ENCODE measurements at regions not wholly inside any gene's neighbourhood (a gene's known extent, or its start where the extent isn't known, plus 50 kb on each side); places are given as distances from the start of the nearest gene placed in this dataset.

DNA sequence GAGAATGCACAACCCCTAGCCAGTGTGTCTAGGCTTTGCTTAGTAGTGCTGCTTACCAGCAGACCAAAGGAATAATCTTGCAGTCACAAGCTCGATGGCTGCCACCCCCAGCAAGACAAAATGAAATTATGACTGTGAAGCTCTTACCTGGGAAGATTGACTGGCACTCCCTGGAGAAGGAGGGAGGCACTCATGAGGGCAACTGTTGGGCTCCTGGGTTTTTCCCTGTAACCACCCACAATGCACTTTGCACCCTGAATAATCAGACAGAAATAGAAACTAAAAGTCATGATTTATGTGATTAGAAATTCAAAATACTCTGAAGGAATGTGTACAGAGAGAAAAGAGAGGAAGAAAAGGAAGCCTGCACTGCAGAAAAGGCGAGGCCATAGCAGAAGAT, 144.3 kb upstream of the DGKB start:
- TF ChIP-seq, protein P1, sequence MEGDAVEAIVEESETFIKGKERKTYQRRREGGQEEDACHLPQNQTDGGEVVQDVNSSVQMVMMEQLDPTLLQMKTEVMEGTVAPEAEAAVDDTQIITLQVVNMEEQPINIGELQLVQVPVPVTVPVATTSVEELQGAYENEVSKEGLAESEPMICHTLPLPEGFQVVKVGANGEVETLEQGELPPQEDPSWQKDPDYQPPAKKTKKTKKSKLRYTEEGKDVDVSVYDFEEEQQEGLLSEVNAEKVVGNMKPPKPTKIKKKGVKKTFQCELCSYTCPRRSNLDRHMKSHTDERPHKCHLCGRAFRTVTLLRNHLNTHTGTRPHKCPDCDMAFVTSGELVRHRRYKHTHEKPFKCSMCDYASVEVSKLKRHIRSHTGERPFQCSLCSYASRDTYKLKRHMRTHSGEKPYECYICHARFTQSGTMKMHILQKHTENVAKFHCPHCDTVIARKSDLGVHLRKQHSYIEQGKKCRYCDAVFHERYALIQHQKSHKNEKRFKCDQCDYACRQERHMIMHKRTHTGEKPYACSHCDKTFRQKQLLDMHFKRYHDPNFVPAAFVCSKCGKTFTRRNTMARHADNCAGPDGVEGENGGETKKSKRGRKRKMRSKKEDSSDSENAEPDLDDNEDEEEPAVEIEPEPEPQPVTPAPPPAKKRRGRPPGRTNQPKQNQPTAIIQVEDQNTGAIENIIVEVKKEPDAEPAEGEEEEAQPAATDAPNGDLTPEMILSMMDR (IDR thresholded peaks at IDR 0.05) = no peak

DNA sequence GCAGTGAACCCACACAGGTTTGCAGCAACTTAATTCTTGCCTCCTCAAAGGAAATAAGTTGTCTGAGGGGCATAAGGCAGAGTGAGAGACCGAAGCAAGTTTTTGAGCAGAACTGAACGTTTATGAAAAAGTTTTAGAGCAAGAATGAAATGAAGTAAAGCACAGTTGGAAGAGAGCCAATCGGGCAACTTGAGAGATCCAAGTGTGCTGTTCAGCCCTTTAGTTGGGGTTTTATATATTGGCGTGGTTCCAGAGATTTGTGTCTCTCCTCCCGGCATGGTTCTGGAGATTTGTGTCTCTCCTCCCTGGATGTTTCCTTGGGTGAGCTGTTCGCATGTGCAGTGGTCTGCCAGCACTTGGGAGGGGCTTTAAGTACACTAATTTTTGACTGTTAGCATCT, 141.4 kb upstream of the DGKB start:
- TF ChIP-seq, protein P1 (IDR thresholded peaks at IDR 0.05) = no peak

DNA sequence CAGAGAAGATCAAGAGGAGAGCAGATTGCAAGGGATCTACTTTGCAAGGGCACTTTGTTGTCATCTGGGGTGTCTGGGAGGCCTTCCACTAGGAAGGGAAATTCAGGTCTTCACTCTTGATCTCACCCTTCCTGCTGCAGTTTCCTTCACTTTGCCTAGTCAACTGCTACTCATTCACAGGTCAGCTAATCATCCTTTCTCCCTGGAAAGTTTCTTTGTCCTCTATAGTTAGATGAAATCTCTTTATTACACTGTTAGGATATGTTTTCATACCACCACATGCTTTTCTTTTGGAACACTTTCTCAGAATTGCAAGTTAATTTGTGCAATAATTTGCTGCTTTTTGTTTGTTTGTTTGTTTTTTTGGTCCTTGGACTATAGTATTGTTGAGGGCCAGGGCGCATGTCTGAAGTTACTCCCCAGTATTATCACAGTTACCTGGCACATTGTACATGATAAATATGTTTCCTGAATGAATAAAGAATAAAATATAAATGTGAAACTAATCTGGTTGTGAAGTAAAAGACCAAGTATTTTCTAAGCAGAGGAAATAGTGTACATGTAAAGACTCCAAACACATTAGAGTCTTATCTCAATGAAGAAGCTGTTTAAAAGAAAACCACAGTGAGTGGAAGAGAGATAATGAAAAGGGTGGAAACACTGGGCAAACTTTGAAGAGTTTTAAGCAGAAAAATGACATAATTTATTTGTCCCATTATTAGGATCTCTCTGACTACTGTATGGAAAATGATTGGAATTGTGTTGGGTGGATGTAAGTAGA, 139.9 kb upstream of the DGKB start:
- TF ChIP-seq, protein P1 (IDR thresholded peaks at IDR 0.05) = no peak

DNA sequence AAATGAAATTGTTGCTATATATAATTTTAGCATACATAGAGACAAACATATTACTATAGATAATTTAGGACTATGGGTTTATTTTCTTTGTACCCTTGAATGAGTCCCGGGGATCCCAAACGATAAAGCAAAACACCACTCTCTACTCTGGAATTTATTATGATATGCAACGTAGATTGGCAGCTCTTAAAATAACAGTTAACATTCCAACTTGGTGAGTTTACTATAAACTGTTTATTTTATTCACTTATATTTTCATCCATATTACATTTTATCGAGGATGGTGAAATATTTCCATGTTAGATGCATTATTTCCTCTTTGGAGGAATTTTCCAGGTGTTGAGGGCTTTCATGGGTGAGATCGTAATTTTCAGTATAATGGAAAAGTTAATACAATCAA, 138.7 kb upstream of the DGKB start:
- TF ChIP-seq, protein P1 (IDR thresholded peaks at IDR 0.05) = no peak

DNA sequence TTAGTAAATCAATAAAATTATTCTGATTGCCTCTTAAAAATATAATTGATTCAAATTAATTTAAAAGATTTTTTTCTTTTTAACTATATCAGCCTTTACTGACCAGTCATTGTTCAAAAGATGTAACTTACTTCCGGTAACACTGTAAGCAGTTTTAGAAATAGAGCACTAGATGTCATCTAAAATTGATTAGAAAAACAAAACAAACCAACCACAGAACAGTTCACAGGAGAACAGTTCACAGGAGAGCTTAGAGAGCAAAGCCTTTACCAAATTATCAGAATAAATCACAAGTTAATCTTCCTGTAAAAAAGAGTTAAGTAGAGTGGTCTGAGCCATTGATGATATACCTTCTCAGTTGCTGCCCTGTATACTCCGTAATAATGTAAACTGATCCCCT, 133.3 kb upstream of the DGKB start:
- TF ChIP-seq, protein P1 (IDR thresholded peaks at IDR 0.05) = no peak

DNA sequence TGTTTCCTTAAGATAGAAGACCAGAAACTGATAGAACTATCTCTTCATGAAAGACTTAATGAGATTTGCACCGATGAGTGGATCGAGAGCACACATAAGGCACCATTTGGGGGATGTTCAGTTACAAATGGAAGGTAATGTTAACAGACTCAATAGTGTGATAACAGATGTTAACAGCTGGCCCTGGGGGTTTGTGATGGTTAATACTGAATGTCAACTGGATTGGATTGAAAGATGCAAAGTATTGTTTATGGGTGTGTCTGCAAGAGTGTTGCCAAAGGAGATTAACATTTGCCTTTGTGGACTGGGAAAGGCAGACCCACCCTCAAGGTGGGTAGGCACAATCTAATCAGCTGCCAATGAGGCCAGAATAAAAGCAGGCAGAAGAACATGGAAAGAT, 130.5 kb upstream of the DGKB start:
- TF ChIP-seq, protein P1 (IDR thresholded peaks at IDR 0.05) = no peak

DNA sequence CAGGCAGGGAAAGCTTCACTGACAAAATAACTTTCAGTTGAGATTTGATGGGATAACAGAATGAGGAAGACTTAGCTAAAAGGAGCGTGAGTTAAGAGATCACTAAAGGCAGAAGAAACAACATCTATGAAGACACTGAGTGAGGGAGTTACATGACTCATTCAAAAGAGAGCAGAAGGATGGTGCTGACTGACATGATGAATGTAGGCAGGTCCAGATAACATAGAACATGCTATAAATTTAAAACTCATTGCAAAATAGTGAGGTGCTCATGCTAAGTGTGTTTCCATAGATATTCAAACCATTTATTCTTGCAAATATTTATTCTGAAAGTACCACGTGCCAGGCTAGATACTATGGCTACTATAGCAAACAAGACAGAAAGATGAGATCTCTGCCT, 116.4 kb upstream of the DGKB start:
- TF ChIP-seq, protein P1 (IDR thresholded peaks at IDR 0.05) = no peak

DNA sequence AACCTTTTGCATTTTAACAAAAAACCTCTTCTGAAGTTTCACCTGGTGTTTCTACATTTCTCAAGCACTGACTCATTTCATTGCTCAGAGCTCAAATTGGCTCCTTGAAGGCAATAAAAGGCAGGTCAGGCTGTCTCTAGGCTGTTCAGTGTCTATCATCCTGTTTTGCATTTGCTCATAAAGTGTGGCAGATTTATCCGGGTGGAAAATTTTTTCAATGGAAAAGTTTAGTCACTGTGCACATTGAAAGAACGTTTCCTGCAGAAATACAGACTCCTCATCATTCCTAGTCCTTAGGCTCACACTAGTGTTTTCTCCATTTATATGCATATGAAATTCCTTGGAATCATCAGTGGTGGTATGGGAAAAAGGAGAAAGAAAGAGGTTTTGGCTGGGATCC, 114.2 kb upstream of the DGKB start:
- TF ChIP-seq, protein P1 (IDR thresholded peaks at IDR 0.05) = no peak

Measured in LNCAP (cell line).